ENCODE measurements at regions not wholly inside any gene's neighbourhood (a gene's known extent, or its start where the extent isn't known, plus 50 kb on each side); places are given as distances from the start of the nearest gene placed in this dataset.

GRCh38 chr1:238466459-238466858 is 575.7 kb upstream of the ZP4 start:
- no peak overlapping the region for H3K4me3 ChIP-seq (ENCODE audit: low read depth, low read length)
- DNase-seq (ENCODE audit: low read depth), result no peak
- TF ChIP-seq CTCF (conservative IDR thresholded peaks at IDR 0.05; ENCODE audit: low read depth, low read length), result no peak

GRCh38 chr1:238465449-238465848 is 574.7 kb upstream of the ZP4 start:
- no peak overlapping the region for H3K4me3 ChIP-seq (ENCODE audit: low read depth, low read length)
- TF ChIP-seq CTCF (conservative IDR thresholded peaks at IDR 0.05; ENCODE audit: low read depth, low read length), result no peak
- no peak for DNase-seq (ENCODE audit: low read depth)

GRCh38 chr1:238458899-238459298 is 568.2 kb upstream of the ZP4 start:
- no peak overlapping the region for H3K4me3 ChIP-seq (ENCODE audit: low read depth, low read length)
- no peak for DNase-seq (ENCODE audit: low read depth)
- no peak for TF ChIP-seq CTCF (conservative IDR thresholded peaks at IDR 0.05; ENCODE audit: low read depth, low read length)

- H3K4me3 ChIP-seq (ENCODE audit: low read depth, low read length), result no peak overlapping the region
- no peak for TF ChIP-seq CTCF (conservative IDR thresholded peaks at IDR 0.05; ENCODE audit: low read depth, low read length)
- no peak for DNase-seq (ENCODE audit: low read depth)
Measured at GRCh38 chr1:238457610-238458009, 566.9 kb upstream of the ZP4 start.

GRCh38 chr1:238451781-238452310 is 561.1 kb upstream of the ZP4 start:
- no peak for TF ChIP-seq CTCF (conservative IDR thresholded peaks at IDR 0.05; ENCODE audit: low read depth, low read length)
- no peak for DNase-seq (ENCODE audit: low read depth)
- no peak overlapping the region for H3K4me3 ChIP-seq (ENCODE audit: low read depth, low read length)

GRCh38 chr1:238450976-238451375 is 560.3 kb upstream of the ZP4 start:
- no peak overlapping the region for H3K4me3 ChIP-seq (ENCODE audit: low read depth, low read length)
- no peak for TF ChIP-seq CTCF (conservative IDR thresholded peaks at IDR 0.05; ENCODE audit: low read depth, low read length)
- no peak for DNase-seq (ENCODE audit: low read depth)

- H3K4me3 ChIP-seq (ENCODE audit: low read depth, low read length), result no peak overlapping the region
- DNase-seq (ENCODE audit: low read depth), result no peak
- no peak for TF ChIP-seq CTCF (conservative IDR thresholded peaks at IDR 0.05; ENCODE audit: low read depth, low read length)
Measured at GRCh38 chr1:238443687-238444086, 553.0 kb upstream of the ZP4 start.

All from epithelial cell of proximal tubule (primary cell).